ENCODE measurements at regions not wholly inside any gene's neighbourhood (a gene's known extent, or its start where the extent isn't known, plus 50 kb on each side); places are given as distances from the start of the nearest gene placed in this dataset.

- Histone ChIP-seq H3K36me3 (ENCODE audit: control insufficient read depth in 2 of 2, insufficient read depth in 2 of 2, low read length in 2 of 2) (no peaks in the 10 kb centered on the region), H3K27me3 (ENCODE audit: control insufficient read depth in 1 of 2, insufficient read depth in 2 of 2, low read length in 2 of 2) (no peaks in the 10 kb centered on the region), H3K9ac (ENCODE audit: low read length in 2 of 2) (no peak overlapping the region), H3K4me3 (ENCODE audit: low read length in 2 of 2) (no peak overlapping the region), H3K27ac (ENCODE audit: low read length) (no peak overlapping the region), H3K9me3 (ENCODE audit: control insufficient read depth in 2 of 2, low read length in 2 of 2) (peaks cover 0 to 6% of the 10 kb centered on the region in 2 donors), H3K4me1 (ENCODE audit: control insufficient read depth, insufficient read depth, low read length) (no peaks in the 10 kb centered on the region)
Observed at GRCh38 chr9:120263836-120264235, 316.1 kb downstream of the CDK5RAP2 start.

GRCh38 chr9:120261419-120261818 lies 318.5 kb downstream of the CDK5RAP2 start:
- H3K27ac ChIP-seq (ENCODE audit: low read length): no peak overlapping the region
- no peaks in the 10 kb centered on the region for H3K27me3 ChIP-seq (ENCODE audit: control insufficient read depth in 1 of 2, insufficient read depth in 2 of 2, low read length in 2 of 2)
- H3K9me3 ChIP-seq (ENCODE audit: control insufficient read depth in 2 of 2, low read length in 2 of 2): peaks cover 0 to 3% of the 10 kb centered on the region in 2 donors
- no peaks in the 10 kb centered on the region for H3K4me1 ChIP-seq (ENCODE audit: control insufficient read depth, insufficient read depth, low read length)
- no peaks in the 10 kb centered on the region for H3K36me3 ChIP-seq (ENCODE audit: control insufficient read depth in 2 of 2, insufficient read depth in 2 of 2, low read length in 2 of 2)
- H3K9ac ChIP-seq (ENCODE audit: low read length in 2 of 2): no peak overlapping the region
- no peak overlapping the region for H3K4me3 ChIP-seq (ENCODE audit: low read length in 2 of 2)

GRCh38 chr9:120259100-120259499 lies 320.9 kb downstream of the CDK5RAP2 start:
- Histone ChIP-seq H3K9me3 (ENCODE audit: control insufficient read depth in 2 of 2, low read length in 2 of 2) (no peaks in the 10 kb centered on the region), H3K9ac (ENCODE audit: low read length in 2 of 2) (no peak overlapping the region), H3K27ac (ENCODE audit: low read length) (no peak overlapping the region), H3K4me1 (ENCODE audit: control insufficient read depth, insufficient read depth, low read length) (no peaks in the 10 kb centered on the region), H3K36me3 (ENCODE audit: control insufficient read depth in 2 of 2, insufficient read depth in 2 of 2, low read length in 2 of 2) (no peaks in the 10 kb centered on the region), H3K4me3 (ENCODE audit: low read length in 2 of 2) (no peak overlapping the region), H3K27me3 (ENCODE audit: control insufficient read depth in 1 of 2, insufficient read depth in 2 of 2, low read length in 2 of 2) (no peaks in the 10 kb centered on the region)

- Histone ChIP-seq H3K36me3 (ENCODE audit: control insufficient read depth in 2 of 2, insufficient read depth in 2 of 2, low read length in 2 of 2) (no peaks in the 10 kb centered on the region), H3K27ac (ENCODE audit: low read length) (no peak overlapping the region), H3K4me3 (ENCODE audit: low read length in 2 of 2) (no peak overlapping the region), H3K9ac (ENCODE audit: low read length in 2 of 2) (no peak overlapping the region), H3K4me1 (ENCODE audit: control insufficient read depth, insufficient read depth, low read length) (no peaks in the 10 kb centered on the region), H3K27me3 (ENCODE audit: control insufficient read depth in 1 of 2, insufficient read depth in 2 of 2, low read length in 2 of 2) (no peaks in the 10 kb centered on the region), H3K9me3 (ENCODE audit: control insufficient read depth in 2 of 2, low read length in 2 of 2) (no peaks in the 10 kb centered on the region)
Observed at GRCh38 chr9:120258096-120258495, 321.9 kb downstream of the CDK5RAP2 start.

GRCh38 chr9:120257483-120257882 lies 322.5 kb downstream of the CDK5RAP2 start:
- no peaks in the 10 kb centered on the region for H3K36me3 ChIP-seq (ENCODE audit: control insufficient read depth in 2 of 2, insufficient read depth in 2 of 2, low read length in 2 of 2)
- H3K27me3 ChIP-seq (ENCODE audit: control insufficient read depth in 1 of 2, insufficient read depth in 2 of 2, low read length in 2 of 2): no peaks in the 10 kb centered on the region
- H3K9ac ChIP-seq (ENCODE audit: low read length in 2 of 2): no peak overlapping the region
- no peak overlapping the region for H3K4me3 ChIP-seq (ENCODE audit: low read length in 2 of 2)
- no peaks in the 10 kb centered on the region for H3K9me3 ChIP-seq (ENCODE audit: control insufficient read depth in 2 of 2, low read length in 2 of 2)
- no peaks in the 10 kb centered on the region for H3K4me1 ChIP-seq (ENCODE audit: control insufficient read depth, insufficient read depth, low read length)
- H3K27ac ChIP-seq (ENCODE audit: low read length): no peak overlapping the region

- no peaks in the 10 kb centered on the region for H3K4me1 ChIP-seq (ENCODE audit: control insufficient read depth, insufficient read depth, low read length)
- H3K27ac ChIP-seq (ENCODE audit: low read length): no peak overlapping the region
- no peaks in the 10 kb centered on the region for H3K36me3 ChIP-seq (ENCODE audit: control insufficient read depth in 2 of 2, insufficient read depth in 2 of 2, low read length in 2 of 2)
- H3K27me3 ChIP-seq (ENCODE audit: control insufficient read depth in 1 of 2, insufficient read depth in 2 of 2, low read length in 2 of 2): no peaks in the 10 kb centered on the region
- no peak overlapping the region for H3K4me3 ChIP-seq (ENCODE audit: low read length in 2 of 2)
- peaks cover 0 to 2% of the 10 kb centered on the region in 2 donors for H3K9me3 ChIP-seq (ENCODE audit: control insufficient read depth in 2 of 2, low read length in 2 of 2)
- no peak overlapping the region for H3K9ac ChIP-seq (ENCODE audit: low read length in 2 of 2)
Observed at GRCh38 chr9:120256146-120256545, 323.8 kb downstream of the CDK5RAP2 start.

- no peak overlapping the region for H3K4me3 ChIP-seq (ENCODE audit: low read length in 2 of 2)
- no peak overlapping the region for H3K9ac ChIP-seq (ENCODE audit: low read length in 2 of 2)
- no peak overlapping the region for H3K27ac ChIP-seq (ENCODE audit: low read length)
- H3K27me3 ChIP-seq (ENCODE audit: control insufficient read depth in 1 of 2, insufficient read depth in 2 of 2, low read length in 2 of 2): no peaks in the 10 kb centered on the region
- H3K4me1 ChIP-seq (ENCODE audit: control insufficient read depth, insufficient read depth, low read length): no peaks in the 10 kb centered on the region
- H3K9me3 ChIP-seq (ENCODE audit: control insufficient read depth in 2 of 2, low read length in 2 of 2): peaks cover 0 to 2% of the 10 kb centered on the region in 2 donors
- no peaks in the 10 kb centered on the region for H3K36me3 ChIP-seq (ENCODE audit: control insufficient read depth in 2 of 2, insufficient read depth in 2 of 2, low read length in 2 of 2)
Observed at GRCh38 chr9:120252248-120252647, 327.7 kb downstream of the CDK5RAP2 start.

- Histone ChIP-seq H3K27me3 (ENCODE audit: control insufficient read depth in 1 of 2, insufficient read depth in 2 of 2, low read length in 2 of 2) (no peaks in the 10 kb centered on the region), H3K9me3 (ENCODE audit: control insufficient read depth in 2 of 2, low read length in 2 of 2) (no peaks in the 10 kb centered on the region), H3K36me3 (ENCODE audit: control insufficient read depth in 2 of 2, insufficient read depth in 2 of 2, low read length in 2 of 2) (no peaks in the 10 kb centered on the region), H3K4me3 (ENCODE audit: low read length in 2 of 2) (no peak overlapping the region), H3K4me1 (ENCODE audit: control insufficient read depth, insufficient read depth, low read length) (no peaks in the 10 kb centered on the region), H3K27ac (ENCODE audit: low read length) (no peak overlapping the region), H3K9ac (ENCODE audit: low read length in 2 of 2) (no peak overlapping the region)
Observed at GRCh38 chr9:120242116-120242811, 337.7 kb downstream of the CDK5RAP2 start.

GRCh38 chr9:120236596-120236995 lies 343.4 kb downstream of the CDK5RAP2 start:
- no peaks in the 10 kb centered on the region for H3K9me3 ChIP-seq (ENCODE audit: control insufficient read depth in 2 of 2, low read length in 2 of 2)
- H3K27ac ChIP-seq (ENCODE audit: low read length): no peak overlapping the region
- no peak overlapping the region for H3K9ac ChIP-seq (ENCODE audit: low read length in 2 of 2)
- no peaks in the 10 kb centered on the region for H3K27me3 ChIP-seq (ENCODE audit: control insufficient read depth in 1 of 2, insufficient read depth in 2 of 2, low read length in 2 of 2)
- no peaks in the 10 kb centered on the region for H3K36me3 ChIP-seq (ENCODE audit: control insufficient read depth in 2 of 2, insufficient read depth in 2 of 2, low read length in 2 of 2)
- H3K4me1 ChIP-seq (ENCODE audit: control insufficient read depth, insufficient read depth, low read length): no peaks in the 10 kb centered on the region
- H3K4me3 ChIP-seq (ENCODE audit: low read length in 2 of 2): no peak overlapping the region

- no peak overlapping the region for H3K4me3 ChIP-seq (ENCODE audit: low read length in 2 of 2)
- no peak overlapping the region for H3K9ac ChIP-seq (ENCODE audit: low read length in 2 of 2)
- H3K27me3 ChIP-seq (ENCODE audit: control insufficient read depth in 1 of 2, insufficient read depth in 2 of 2, low read length in 2 of 2): no peaks in the 10 kb centered on the region
- no peaks in the 10 kb centered on the region for H3K4me1 ChIP-seq (ENCODE audit: control insufficient read depth, insufficient read depth, low read length)
- no peaks in the 10 kb centered on the region for H3K9me3 ChIP-seq (ENCODE audit: control insufficient read depth in 2 of 2, low read length in 2 of 2)
- no peaks in the 10 kb centered on the region for H3K36me3 ChIP-seq (ENCODE audit: control insufficient read depth in 2 of 2, insufficient read depth in 2 of 2, low read length in 2 of 2)
- H3K27ac ChIP-seq (ENCODE audit: low read length): no peak overlapping the region
Observed at GRCh38 chr9:120235081-120235480, 344.9 kb downstream of the CDK5RAP2 start.

GRCh38 chr9:120230227-120230626 lies 349.7 kb downstream of the CDK5RAP2 start:
- Histone ChIP-seq H3K27ac (ENCODE audit: low read length) (no peak overlapping the region), H3K4me1 (ENCODE audit: control insufficient read depth, insufficient read depth, low read length) (no peaks in the 10 kb centered on the region), H3K27me3 (ENCODE audit: control insufficient read depth in 1 of 2, insufficient read depth in 2 of 2, low read length in 2 of 2) (no peaks in the 10 kb centered on the region), H3K9me3 (ENCODE audit: control insufficient read depth in 2 of 2, low read length in 2 of 2) (peaks cover 4 to 5% of the 10 kb centered on the region in 2 donors), H3K4me3 (ENCODE audit: low read length in 2 of 2) (no peak overlapping the region), H3K9ac (ENCODE audit: low read length in 2 of 2) (no peak overlapping the region), H3K36me3 (ENCODE audit: control insufficient read depth in 2 of 2, insufficient read depth in 2 of 2, low read length in 2 of 2) (no peaks in the 10 kb centered on the region)

All from stomach smooth muscle (tissue), 2 donors.